Femur (tissue), 1 donor: ENCODE measurements at regions not wholly inside any gene's neighbourhood (a gene's known extent, or its start where the extent isn't known, plus 50 kb on each side); places are given as distances from the start of the nearest gene placed in this dataset.

Source experiments
- DNase-seq: peaks from one replicate; pipeline ENCODE4 v3.0.0-alpha.2; 2017

DNA sequence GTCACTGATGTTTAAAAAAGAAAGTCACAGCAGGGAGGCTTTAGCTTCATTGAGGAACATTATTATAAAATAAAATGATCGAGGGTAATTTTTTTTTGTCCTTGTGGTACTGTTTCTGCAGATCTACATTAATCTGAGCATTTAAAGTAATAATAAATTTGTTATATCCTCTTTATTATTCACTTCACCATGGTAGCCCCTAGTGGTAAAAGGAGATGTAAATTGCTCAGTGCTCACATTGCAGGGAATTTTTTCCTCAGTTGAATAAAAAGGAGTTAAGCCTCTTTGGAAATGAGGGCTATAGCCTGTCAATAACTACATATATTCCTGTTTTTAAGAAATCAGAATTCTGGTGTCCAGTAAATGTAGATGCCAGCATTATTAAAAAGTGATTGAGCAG is 99.7 kb upstream of the VPREB1 start:
- DNase-seq, result no peak

DNA sequence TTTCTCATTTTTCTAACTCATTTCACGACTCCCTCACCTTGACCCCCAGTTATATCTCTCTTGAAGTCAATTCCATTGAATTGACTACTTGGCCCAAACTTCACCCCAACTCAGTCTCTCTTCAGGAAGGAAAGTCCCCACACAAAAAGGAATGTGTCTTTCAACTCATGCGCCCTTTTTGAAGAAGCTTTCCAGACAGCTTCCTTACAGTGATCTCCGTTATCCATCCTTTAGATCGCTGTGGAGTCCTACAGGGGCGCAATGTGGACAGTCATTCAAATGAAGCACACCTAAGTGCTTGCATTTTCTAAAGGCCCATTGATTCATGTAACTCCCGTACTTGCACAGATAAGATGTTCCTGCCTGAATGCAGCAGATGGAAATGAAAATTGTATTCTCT is 101.1 kb upstream of the VPREB1 start:
- DNase-seq, result no peak

DNA sequence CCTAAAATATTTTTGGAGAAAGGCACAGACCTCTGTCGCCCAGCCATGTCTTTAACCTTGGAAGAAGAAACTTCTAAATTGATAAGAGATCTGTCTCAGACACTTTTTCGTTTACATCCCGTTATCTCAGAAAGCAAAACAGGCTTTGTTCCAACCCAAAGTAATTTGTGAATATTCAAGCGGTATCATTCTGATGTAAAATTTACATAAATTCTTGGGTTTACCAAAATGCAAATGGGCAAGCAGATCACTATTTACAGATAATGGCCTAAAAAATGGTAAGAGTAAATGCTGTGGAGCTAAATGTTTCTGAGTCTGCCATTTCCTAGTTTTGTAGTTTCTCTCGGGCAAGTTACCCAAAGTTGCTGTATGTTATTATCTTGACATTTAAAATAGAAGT is 101.9 kb upstream of the VPREB1 start:
- no peak for DNase-seq

DNA sequence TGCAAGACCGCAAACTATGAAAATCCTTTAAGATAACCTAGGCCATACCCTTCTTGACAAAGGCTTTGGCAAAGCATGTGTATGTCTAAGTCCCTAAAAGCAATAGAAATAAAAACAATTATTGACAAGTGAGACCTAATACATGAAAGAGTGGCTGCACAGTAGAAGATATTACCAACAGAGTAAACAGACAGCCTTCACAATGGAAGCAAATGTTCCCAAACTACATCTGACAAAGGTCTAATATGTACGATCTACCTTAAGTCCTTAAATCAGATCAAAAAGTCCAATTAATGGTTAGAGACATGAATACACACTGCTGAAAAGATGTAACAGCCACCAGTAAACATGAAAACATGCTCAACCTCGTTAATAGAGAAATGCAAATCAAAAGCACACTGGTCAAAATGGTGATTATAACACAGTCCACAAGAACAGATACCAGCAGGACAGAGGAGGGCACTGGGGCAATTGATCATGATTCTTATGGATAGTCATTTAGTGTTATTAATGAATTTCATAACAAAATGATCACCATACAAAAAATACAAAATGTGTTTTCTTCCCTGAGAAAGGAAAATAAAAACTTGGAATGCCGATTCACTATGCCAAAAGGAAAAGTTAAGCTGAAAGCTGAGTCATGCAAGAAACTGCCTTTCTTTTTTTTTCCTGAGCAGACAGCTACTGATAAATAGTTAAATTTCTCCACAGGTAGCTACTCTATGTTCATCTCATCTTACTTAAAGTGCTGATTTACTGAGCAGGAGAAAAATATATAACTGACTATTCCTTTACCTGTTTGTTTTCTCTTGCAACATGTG is 102.6 kb upstream of the VPREB1 start:
- no peak for DNase-seq

DNA sequence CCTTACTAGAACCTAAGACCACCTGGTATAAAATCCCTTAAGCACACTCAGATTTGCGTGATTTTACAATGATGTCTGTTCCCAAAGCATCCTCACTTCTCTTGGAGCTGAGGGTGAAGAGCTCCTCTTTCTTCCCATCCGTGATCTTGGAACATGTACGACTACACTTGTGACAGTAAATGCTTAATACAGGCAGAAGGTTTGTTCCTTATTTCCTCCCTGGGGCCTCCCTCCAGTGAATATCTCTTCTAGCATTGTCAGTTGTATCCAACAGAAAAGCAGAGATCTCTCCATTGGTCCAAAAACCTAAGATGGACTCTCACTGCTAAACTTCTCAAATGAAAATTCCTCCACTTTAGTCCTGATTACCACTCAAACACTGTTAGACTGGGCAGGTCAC is 103.6 kb upstream of the VPREB1 start:
- DNase-seq, result no peak

DNA sequence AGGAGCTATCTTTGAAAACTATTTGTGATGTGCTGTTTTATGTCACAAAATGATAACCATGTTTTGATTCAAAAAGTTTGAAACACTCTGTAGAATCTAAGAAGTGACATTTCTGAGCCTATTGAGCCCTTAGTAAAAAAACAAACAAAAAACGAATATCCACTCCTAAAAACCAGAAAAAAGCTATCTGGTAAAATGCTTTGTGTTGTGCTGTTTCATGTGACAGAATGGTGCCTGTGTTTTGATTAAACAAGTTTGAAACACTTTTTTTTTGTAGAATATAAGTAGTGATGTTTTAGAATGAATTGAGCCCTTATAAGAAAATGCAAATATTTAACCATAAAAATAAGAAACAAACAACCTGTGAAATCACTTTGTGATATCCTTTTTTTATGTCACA is 105.2 kb upstream of the VPREB1 start:
- DNase-seq, result no peak

DNA sequence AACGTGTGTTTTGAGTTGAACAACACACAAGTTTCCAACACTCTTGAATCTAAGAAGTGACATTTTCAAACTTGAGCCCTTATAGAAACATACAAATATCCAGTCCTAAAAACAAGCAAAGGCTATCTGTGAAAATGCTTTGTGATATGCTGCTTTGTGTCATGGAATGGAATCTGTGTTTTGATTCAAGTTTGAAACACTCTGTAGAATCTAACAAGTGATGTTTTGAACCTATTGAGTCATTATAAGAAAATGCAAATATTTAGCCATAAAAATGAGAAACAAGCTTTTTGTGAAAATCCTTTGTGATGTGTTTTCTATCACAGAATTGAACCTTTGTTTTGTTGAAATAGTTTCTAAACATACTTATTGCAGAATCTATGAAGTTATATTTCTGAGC is 105.7 kb upstream of the VPREB1 start:
- DNase-seq, result no peak

DNA sequence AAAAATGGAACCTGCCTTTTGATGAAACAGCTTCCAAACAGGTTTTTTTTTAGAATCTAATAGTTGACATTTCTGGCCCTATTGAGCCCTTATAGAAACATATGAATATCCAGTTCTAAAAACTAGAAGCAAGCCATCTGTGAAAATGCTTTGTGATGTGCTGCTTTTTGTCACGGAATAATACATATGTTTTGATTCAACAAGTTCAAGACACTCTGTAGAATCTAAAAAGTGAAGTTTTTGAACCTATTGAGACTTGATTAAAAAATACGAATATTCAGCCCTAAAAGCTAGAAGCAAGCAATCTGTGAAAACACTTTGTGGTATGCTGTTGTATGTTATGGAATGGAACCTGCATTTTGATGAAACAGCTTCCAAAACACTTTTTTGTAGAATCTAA is 106.7 kb upstream of the VPREB1 start:
- DNase-seq, result no peak

DNA sequence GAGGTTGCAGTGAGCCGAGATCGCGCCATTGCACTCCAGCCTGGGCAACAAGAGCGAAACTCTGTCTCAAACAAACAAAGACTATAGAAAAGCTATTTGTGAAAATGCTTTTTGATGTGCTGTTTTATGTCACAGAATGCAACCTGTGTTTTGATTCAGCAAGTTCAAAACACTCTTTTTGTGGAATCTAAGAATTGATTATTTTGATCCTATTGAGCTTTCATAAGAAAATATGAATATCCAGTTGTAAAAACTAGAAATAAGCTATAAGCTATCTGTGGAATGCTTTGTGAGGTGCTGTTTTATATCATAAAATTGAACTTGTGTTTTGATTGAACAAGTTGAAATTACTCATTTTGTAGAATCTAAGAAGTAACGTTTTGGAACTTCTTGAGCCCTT is 110.7 kb upstream of the VPREB1 start:
- no peak for DNase-seq

DNA sequence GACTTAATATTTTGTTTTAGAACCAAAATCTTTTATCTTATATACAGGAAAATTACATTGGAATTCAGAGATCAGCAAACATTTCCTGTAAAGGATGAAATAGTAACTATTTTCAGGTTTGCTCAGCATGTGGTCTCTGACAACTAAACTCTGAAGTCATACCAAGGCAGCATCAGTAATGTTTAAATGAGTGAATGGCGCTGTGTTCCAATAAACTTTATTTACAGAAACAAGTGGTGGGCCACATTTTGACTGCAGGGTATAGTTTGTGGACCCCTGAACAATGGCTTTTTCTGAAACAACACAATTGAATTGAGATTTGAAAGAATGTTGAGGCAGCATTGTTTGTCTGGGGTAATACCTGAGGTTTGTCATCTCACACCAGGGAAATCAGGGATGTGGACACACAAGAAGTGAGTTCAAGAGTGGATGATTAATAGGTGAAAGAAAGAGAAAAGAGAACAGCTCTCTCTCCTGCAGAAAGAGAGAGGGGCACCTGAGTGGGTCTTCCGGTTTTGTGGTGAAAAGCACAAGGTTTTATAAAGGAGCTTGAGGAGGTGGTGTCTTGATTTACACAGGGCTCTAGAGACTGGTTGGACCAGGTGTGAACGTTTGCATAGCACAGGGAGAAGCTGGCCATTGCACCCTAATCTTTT is 113.5 kb upstream of the VPREB1 start:
- no peak for DNase-seq

DNA sequence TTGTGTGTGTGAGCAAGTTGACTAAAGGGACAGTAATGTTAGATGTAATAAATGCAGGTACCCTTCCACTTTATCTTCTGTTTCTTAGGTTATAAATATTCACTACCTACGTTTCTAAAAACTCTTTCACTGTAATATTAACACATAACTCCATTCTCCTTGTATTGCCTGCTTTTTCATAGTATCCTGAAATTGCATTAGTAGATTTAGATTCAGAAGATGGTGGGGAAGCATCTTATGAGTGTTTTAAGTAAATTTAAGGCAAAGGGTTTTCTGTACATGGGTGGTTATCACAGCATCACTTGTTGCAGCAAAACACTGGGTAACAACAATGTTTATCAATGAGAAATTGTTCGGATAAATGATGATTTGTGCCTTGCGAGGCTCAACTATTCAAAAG is 115.2 kb upstream of the VPREB1 start:
- no peak for DNase-seq

DNA sequence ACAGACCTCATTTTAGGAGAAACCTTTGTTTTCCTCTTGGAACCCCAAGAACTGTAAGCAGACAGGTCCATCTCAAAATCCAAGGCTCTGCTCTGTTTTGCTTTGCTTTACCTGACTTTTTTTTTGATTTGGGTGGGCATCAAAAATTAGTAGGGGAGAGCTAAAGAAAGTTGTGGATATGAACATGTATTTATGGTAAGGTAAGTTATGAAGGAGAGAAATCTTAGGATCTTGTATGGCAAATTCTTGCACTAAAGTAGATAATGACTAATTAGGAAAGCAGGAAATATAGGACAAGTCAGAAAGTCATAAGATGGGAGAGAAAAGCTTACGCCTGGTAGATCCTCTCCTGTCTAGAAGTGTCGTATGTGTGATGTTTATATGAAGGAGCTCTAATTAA is 116.1 kb upstream of the VPREB1 start:
- DNase-seq, result no peak

DNA sequence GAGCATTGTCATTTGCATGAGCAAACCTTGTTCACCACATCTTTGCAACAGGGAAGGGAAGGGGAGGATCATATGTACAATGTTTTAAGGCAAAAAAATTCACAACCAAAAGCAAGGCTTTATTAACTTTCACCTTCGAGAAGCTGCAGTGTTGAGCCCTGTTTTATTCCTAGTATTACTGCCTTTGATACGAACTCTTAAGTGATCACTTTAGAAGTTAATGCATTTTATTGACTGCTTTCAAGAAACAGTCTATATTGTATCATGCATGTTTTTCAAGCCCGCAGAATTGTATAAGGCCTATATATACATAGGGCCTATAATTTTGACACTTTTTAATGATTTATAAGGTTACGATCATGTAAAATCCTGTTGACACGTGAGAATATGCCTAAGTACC is 117.5 kb upstream of the VPREB1 start:
- no peak for DNase-seq

DNA sequence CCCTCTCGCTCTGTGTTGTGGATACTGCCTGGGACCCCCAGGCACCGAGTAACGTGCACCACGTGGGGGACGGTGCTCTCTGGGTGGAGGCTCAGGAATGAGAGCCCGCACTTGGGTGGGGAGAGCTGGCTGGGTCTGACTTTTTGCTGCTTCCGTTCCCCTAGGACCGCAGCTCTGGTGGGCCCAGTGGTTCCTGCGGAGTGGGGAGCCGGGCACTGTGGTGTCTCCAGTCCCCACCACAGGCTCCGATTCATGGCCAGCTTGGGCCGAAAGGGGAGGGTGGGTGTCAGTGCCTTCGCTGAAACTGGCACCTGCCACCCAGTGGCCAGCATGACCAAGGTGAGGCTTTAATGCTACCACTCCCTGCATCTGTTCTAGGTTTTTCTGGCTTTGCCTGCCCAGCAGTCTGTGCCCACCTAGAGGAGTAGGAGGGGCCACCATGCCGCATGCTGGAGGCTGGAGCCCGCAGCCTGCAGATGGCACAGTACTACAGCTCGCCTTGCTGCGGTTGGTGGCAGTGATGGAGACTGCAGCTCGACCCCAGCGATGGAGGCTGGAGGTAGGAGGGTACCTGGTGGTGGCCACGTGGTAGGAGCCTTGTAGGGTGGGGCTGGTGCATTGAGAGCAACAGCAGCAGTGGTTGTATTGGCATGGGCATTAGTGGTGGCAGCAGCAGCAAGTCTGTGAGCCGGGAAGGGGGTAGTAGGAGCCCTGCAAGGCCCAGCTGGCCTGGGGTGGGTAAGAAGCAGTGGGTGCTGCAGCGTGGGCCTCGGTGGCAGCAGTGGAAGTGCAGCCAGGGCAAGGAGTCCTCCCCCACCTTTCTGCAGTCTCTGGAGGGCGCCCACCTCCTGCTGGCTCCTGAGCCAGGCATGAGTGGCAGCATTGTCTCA is 118.8 kb upstream of the VPREB1 start:
- DNase-seq, result no peak

DNA sequence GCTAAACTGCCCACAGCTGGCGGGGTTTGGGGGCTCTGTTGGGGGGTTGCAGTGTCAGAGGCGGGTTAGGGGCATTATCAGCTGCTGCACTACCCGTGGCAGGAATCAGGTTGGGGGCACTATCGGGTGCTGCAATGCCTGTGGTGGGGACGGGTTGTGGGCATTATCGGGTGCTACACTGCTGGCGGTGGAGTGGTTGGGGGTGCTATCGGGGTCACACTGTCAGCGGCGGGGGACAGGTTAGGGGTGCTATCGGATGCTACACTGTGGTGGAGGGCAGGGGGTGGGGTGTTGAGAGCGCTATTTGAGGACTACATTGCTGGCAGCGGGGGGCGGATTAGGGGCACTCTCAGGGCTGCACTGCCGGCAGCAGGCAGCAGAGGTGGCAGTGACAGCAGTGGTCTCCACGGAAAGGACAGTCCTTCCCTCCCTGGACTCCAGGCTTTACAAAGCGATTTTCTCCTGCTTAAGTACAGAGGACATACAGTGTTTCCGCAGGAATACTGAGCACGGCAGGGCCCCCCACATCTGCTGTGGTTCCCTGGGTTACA is 119.5 kb upstream of the VPREB1 start:
- no peak for DNase-seq

DNA sequence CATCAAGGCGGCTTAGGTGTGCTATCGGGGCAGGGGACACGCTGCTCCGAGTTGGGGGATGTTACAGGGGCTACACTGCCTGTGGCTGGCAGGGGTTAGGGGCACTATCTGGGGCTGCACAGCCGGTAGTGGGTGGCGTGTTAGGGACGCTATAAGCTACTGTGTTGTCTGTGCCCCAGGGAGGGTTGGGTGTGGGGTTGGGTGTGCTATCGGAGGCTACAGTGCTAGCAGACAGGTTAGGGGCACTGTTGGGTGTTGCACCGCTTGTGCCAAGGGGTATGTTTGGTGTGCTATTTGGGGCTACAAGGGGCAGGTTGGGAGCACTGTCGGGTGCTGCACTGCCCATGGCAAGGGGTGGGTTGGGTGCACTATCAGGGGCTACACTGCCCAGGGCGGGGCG is 120.2 kb upstream of the VPREB1 start:
- DNase-seq, result no peak

DNA sequence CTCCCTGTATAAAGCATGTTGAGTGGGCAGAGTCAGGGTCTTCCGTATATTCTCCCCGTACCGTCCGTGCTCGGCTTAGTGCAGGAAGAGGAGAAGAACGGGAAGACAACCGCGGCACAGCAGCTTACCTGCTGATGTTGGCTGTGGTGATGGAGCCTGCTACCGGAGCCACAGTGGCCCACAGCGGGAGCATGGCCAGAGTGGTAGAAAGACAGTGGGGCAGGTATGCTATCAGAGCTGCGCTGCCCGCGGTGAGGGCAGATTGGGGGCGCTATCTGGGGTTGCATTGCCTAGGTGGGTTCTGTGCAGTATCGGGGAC is 120.7 kb upstream of the VPREB1 start:
- DNase-seq, result no peak

DNA sequence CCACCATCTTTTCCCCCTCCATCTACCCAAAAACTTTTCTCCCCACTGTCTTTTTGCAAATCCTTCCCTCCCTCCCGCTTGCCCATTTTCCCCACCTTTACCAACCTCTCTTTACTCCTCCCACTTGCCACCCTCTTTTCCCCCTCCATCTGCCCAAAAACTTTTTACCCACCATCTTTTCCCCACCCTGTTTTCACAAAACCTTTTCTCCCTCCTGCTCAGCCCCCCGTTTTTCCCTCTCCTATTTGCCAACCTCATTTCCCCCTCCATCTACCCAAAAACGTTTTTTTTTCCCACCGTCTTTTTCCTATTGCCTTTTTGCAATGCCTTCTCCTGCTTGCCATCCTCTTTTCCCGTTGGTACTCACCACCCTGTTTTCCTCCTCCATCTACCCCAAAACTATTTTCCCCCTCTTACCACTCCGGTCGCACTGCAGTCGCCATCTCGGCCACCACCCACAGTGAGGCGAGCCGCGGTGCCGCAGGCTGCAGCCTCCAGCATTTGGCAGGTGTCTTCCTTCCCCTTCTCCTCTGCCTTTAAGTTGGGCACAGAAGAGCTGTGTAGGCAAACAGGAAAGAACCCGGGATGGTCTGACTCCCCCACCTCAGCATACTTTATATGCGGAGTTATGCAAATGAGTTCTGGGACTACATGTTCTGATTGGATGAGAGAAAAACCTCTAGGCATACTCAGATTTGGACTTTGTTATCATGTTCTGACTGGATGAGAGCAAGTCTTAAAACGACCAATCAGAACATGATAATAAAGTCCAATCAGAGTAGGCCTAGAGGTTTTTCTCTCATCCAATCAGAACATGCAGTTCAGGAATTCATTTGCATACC is 121.2 kb upstream of the VPREB1 start:
- no peak for DNase-seq

DNA sequence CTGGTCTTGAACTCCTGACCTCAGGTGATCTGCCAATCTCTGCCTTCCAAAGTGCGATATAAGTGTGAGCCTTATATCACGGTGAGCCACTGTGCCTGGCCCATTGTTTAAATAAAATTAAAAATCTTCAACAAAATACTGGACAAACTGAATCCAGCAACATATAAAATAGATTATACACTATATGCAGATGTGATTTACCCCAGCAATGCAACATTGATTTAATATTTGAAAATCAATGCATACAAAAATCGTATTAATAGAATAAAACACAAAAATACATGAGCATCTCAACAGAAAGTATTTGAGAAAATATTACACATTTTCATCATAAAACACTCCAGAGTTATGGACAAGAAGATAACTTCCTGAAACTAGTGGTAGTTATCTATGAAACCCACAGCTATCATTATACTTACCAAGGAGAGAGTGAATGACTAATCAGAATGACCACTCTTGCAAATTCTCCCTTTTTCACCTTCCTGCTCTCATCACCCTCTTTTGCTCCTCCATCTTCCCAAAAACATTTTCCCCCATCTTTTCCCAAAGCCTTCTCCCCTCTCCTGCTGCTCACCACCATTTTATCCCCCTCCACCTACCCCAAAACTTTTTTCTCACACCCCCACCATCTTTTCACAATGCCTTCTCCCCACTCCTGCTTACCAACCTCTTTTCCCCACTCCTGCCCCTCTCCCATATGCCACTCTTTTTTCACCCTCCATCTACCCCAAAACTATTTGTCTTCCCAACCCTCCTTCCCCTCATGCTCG is 122.1 kb upstream of the VPREB1 start:
- no peak for DNase-seq

DNA sequence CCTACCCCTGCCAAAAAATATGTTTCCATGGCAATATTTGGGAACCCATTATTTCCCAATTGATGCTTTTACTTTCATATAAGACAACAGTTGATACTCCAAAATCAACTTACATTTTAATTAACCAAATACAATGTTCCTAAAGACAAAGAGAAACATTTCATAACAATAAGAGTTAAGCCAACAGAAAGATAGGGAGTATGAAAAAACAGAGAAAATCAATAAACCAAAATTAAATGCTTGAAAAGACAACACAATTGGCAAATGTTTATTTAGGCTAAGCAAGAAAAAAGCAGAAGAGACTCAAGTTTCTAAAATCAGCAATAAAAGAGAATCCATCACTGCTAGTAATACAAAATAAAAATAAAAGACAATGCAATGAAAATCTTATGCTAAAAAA is 123.1 kb upstream of the VPREB1 start:
- no peak for DNase-seq

DNA sequence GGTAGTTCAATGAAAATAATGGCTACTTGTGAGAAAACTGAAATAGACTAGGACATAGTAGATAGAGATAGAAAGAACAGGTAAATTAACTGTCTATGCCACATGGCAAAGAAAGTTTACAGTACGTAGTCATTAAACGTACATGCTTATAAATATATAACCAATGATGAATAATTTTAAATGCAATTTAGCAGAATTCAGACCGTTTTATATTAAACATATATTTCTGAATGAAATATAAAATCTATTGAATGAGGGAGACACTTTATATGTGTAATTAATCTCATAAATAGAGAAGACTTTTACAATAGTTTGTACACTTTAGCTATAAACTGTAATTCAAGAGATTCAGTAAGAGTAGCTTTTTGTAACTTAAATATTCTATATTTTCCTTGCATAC is 124.4 kb upstream of the VPREB1 start:
- no peak for DNase-seq

DNA sequence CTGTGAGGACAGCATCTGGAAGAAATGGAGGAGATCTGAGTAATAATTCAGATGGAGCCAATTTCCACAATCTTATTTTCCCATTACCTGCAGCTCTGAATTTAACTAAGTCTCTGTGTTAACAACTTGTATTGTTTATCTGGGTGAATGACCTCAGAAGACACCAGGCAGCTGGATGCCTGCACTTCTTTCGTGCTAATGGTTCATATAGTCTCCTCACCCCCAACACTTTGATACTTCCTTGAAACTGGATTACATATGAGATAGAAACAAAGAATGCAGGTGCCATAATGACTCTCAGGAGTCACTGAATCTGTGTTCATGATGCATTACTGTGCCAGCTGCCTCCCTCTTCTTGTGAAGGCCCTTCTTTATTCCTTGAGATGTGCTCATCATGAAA is 125.6 kb upstream of the VPREB1 start:
- no peak for DNase-seq
